ENCODE measurements at regions not wholly inside any gene's neighbourhood (a gene's known extent, or its start where the extent isn't known, plus 50 kb on each side); places are given as distances from the start of the nearest gene placed in this dataset.

- H3K4me3 Mint-ChIP-seq (ENCODE audit: unreplicated experiment) = no peak overlapping the region
- no peaks in the 10 kb centered on the region for H3K4me1 Mint-ChIP-seq (ENCODE audit: low read depth, unreplicated experiment)
- no peak overlapping the region for H3K27ac Mint-ChIP-seq (ENCODE audit: unreplicated experiment)
- no peaks in the 10 kb centered on the region for H3K27me3 Mint-ChIP-seq (ENCODE audit: unreplicated experiment)
- TF ChIP-seq CTCF (IDR thresholded peaks at IDR 0.05; ENCODE audit: partially characterized antibody, unreplicated experiment) = no peak
- H3K9me3 Mint-ChIP-seq (ENCODE audit: unreplicated experiment) = peaks cover 2% of the 10 kb centered on the region
- DNase-seq = no peak
- peaks cover 9% of the 10 kb centered on the region for H3K36me3 Mint-ChIP-seq (ENCODE audit: unreplicated experiment)
Observed at GRCh38 chr18:27567434-27567833, 382.3 kb upstream of the CHST9 start.

DNA sequence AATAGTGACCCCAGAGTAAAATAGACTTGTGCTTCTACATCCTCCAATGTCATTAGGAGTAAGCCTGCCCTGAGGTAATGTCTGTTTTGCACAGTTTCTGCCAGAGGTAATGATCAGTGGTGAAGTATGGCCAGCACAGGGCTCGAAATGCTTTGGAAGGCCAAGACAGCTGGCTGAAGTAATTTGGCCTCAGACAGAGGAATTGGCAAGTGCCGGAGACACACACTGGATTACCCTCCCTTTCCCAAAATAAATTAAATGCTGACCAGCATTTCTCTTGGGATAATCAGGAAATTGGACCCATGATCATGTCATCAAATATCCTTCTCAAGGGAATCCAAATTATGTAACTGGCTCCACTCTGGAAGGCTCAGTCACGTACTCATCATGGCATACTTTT lies 379.0 kb upstream of the CHST9 start:
- Mint-ChIP-seq H3K27ac (ENCODE audit: unreplicated experiment) (no peak overlapping the region), H3K9me3 (ENCODE audit: unreplicated experiment) (no peaks in the 10 kb centered on the region), H3K4me1 (ENCODE audit: low read depth, unreplicated experiment) (no peaks in the 10 kb centered on the region), H3K27me3 (ENCODE audit: unreplicated experiment) (peaks cover 2% of the 10 kb centered on the region), H3K4me3 (ENCODE audit: unreplicated experiment) (no peak overlapping the region), H3K36me3 (ENCODE audit: unreplicated experiment) (no peaks in the 10 kb centered on the region)
- DNase-seq = no peak
- TF ChIP-seq CTCF (IDR thresholded peaks at IDR 0.05; ENCODE audit: partially characterized antibody, unreplicated experiment) = no peak

DNA sequence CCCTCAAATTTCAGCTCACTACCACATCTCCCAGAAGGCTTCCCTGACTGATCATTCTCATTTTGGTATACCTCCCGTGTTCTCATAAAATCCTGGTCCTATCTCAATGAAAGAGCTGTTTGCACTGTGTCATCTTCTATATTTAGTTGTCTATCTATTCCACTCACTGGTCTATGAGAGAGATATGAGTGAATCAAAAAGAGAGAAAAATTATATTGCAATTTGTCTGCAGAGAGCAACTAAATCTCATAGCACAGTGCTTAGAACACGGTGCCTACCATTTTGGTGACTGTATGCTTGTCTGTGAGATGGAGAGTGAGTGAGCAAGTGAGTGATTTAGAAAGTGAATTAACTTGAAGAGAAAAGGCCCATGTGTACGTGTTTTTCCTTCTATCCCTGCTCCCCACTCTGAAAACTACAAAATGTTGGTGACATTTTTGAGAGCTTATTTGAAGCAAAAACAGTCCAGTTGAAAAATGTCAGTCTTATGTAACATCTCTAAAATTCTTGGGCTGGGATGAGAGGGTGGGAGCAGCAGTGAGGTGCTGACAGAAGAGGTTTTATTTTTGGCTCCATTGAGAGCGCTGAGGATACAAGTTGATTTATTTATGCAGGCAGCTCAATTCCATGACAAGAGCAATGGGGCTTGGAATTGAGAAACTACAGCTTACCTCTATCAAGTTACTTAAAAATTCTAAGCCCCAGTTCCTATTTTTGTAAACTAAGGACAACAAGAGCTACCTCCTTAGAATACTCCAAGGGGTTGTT lies 373.5 kb upstream of the CHST9 start:
- TF ChIP-seq CTCF (IDR thresholded peaks at IDR 0.05; ENCODE audit: partially characterized antibody, unreplicated experiment) = no peak
- no peak overlapping the region for H3K27ac Mint-ChIP-seq (ENCODE audit: unreplicated experiment)
- no peaks in the 10 kb centered on the region for H3K36me3 Mint-ChIP-seq (ENCODE audit: unreplicated experiment)
- no peak overlapping the region for H3K4me3 Mint-ChIP-seq (ENCODE audit: unreplicated experiment)
- H3K27me3 Mint-ChIP-seq (ENCODE audit: unreplicated experiment) = peaks cover 2% of the 10 kb centered on the region
- peaks cover 3% of the 10 kb centered on the region for H3K4me1 Mint-ChIP-seq (ENCODE audit: low read depth, unreplicated experiment)
- no peaks in the 10 kb centered on the region for H3K9me3 Mint-ChIP-seq (ENCODE audit: unreplicated experiment)
- DNase-seq = no peak

- Mint-ChIP-seq H3K27me3 (ENCODE audit: unreplicated experiment) (peaks cover 2% of the 10 kb centered on the region), H3K4me1 (ENCODE audit: low read depth, unreplicated experiment) (peaks cover 3% of the 10 kb centered on the region), H3K36me3 (ENCODE audit: unreplicated experiment) (no peaks in the 10 kb centered on the region), H3K4me3 (ENCODE audit: unreplicated experiment) (no peak overlapping the region), H3K27ac (ENCODE audit: unreplicated experiment) (no peak overlapping the region), H3K9me3 (ENCODE audit: unreplicated experiment) (no peaks in the 10 kb centered on the region)
- TF ChIP-seq CTCF (IDR thresholded peaks at IDR 0.05; ENCODE audit: partially characterized antibody, unreplicated experiment) = no peak
- no peak for DNase-seq
Observed at GRCh38 chr18:27556741-27557140, 371.6 kb upstream of the CHST9 start.

DNA sequence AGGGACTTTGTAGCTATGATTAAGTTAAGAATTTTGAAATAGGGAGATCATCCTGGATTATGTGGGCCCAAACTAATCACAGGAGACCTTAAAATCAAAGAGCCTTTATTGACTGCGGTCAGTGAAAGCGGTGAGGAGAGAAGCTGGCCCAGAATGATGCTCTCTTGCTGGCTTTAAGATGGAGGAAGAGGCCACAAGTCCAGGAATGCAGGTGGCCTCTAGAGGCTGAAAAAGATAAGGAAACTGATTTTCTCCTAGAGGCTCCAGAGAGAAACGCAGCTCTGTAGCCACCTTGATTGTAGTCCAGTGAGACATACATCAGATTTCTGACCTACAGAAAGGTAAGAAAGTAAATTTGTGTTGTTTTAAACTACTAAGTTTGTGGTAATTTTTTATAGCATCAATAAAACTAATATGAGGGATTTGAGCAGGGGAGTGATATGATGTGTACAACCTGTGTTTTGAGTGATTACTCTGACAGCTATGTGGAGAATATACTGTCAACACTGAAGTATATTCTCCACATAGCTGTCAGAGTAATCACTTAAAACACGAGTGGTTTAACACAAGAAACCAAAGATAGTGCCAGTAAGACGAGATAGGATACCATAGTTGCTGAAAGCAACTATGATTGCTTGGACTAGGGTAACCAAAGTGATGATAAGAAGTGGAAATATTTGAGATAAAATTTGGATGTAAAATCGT lies 364.4 kb upstream of the CHST9 start:
- Mint-ChIP-seq H3K9me3 (ENCODE audit: unreplicated experiment) (no peaks in the 10 kb centered on the region), H3K4me1 (ENCODE audit: low read depth, unreplicated experiment) (no peaks in the 10 kb centered on the region), H3K27me3 (ENCODE audit: unreplicated experiment) (no peaks in the 10 kb centered on the region), H3K4me3 (ENCODE audit: unreplicated experiment) (no peak overlapping the region), H3K36me3 (ENCODE audit: unreplicated experiment) (no peaks in the 10 kb centered on the region), H3K27ac (ENCODE audit: unreplicated experiment) (no peak overlapping the region)
- no peak for TF ChIP-seq CTCF (IDR thresholded peaks at IDR 0.05; ENCODE audit: partially characterized antibody, unreplicated experiment)
- DNase-seq = no peak

Data from glutamatergic neuron (in vitro differentiated cells).